Loucy (cell line): ENCODE measurements at regions not wholly inside any gene's neighbourhood (a gene's known extent, or its start where the extent isn't known, plus 50 kb on each side); places are given as distances from the start of the nearest gene placed in this dataset.

Experiments
- CTCF ChIP-seq: fragments of 200-600 bp; sonication (generic); conservative IDR thresholded peaks from 2 replicates; pipeline ENCODE4 v1.5.1; 2014; ENCODE audit warnings: mild to moderate bottlenecking, antibody characterized with exemption, low read length
- EZH2phosphoT487 ChIP-seq: fragments of 200-600 bp; IDR thresholded peaks from 2 replicates; pipeline ENCODE4 v1.6.1; 2018; ENCODE audit warnings: antibody characterized with exemption, mild to moderate bottlenecking, moderate library complexity, borderline replicate concordance

GRCh38 chr9:1340390-1340789 is 290.2 kb downstream of the DMRT2 start:
- TF ChIP-seq CTCF (no peak), EZH2phosphoT487 (no peak)
